Left ventricle myocardium inferior (tissue), 1 donor: ENCODE measurements at regions not wholly inside any gene's neighbourhood (a gene's known extent, or its start where the extent isn't known, plus 50 kb on each side); places are given as distances from the start of the nearest gene placed in this dataset.
"Not testable (repeated sequence)": the region's sequence is repeated elsewhere in the genome, so short reads cannot be mapped to it uniquely, and the experiment has no call there.

Experiments
- DNase-seq: peaks from one replicate; pipeline ENCODE4 v3.0.0-alpha.2; 2020
- H3K27ac ChIP-seq: fragments of 200-600 bp; replicated peaks from 2 replicates; pipeline ENCODE4 v1.8.0; 2021
- H3K27me3 ChIP-seq: fragments of 200-600 bp; 2 replicates; pipeline ENCODE4 v1.8.0; 2021; ENCODE audit warnings: low read depth
- H3K36me3 ChIP-seq: fragments of 200-600 bp; 2 replicates; pipeline ENCODE4 v1.8.0; 2021
- H3K4me1 ChIP-seq: fragments of 200-600 bp; 2 replicates; pipeline ENCODE4 v1.8.0; 2021
- H3K4me3 ChIP-seq: fragments of 200-600 bp; 2 replicates; pipeline ENCODE4 v1.8.0; 2021; ENCODE audit warnings: mild to moderate bottlenecking, moderate library complexity
- H3K9me3 ChIP-seq: fragments of 200-600 bp; replicated peaks from 2 replicates; pipeline ENCODE4 v1.8.0; 2021
- intact Hi-C: fragments of 100-400 bp; cut with micrococcal nuclease; formaldehyde crosslinking; loops from one replicate; pipeline ENCODE4 v1.11.0; 2022
- TF ChIP-seq, protein P1 (sequence below): fragments of 200-600 bp; IDR thresholded peaks from 2 replicates; pipeline ENCODE4 v1.8.0; 2021; ENCODE audit warnings: antibody characterized with exemption, mild to moderate bottlenecking, borderline replicate concordance
- donor health status: DM: no; HTN: yes; CAD: no; lungs with severe emphysema.

DNA sequence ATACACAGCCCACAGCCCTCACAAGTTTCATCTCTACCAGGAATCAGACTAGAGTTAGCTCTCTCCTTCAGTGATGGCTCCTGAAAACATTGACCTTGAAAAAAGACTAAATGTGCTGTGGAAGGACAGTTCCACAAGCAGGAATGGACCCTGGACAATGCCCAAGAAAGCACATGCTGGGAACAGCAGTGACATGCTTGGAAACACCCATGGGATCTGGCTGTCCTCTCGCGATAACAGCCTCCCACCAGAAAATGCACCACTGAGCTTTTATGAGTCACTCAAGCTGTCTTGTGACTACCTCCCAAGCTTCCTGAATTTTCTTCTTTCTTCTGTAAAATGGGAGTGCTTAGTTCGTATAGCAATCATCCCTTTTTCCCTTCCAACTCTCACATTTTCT, 269.2 kb downstream of the LRATD1 start:
- H3K9me3 ChIP-seq: no peaks in the 10 kb centered on the region
- H3K4me1 ChIP-seq: no peaks in the 10 kb centered on the region
- TF ChIP-seq, protein P1, sequence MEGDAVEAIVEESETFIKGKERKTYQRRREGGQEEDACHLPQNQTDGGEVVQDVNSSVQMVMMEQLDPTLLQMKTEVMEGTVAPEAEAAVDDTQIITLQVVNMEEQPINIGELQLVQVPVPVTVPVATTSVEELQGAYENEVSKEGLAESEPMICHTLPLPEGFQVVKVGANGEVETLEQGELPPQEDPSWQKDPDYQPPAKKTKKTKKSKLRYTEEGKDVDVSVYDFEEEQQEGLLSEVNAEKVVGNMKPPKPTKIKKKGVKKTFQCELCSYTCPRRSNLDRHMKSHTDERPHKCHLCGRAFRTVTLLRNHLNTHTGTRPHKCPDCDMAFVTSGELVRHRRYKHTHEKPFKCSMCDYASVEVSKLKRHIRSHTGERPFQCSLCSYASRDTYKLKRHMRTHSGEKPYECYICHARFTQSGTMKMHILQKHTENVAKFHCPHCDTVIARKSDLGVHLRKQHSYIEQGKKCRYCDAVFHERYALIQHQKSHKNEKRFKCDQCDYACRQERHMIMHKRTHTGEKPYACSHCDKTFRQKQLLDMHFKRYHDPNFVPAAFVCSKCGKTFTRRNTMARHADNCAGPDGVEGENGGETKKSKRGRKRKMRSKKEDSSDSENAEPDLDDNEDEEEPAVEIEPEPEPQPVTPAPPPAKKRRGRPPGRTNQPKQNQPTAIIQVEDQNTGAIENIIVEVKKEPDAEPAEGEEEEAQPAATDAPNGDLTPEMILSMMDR: no peak
- no peak for DNase-seq
- H3K36me3 ChIP-seq: no peaks in the 10 kb centered on the region
- intact Hi-C loops: no loop called here
- H3K27me3 ChIP-seq: no peaks in the 10 kb centered on the region
- H3K27ac ChIP-seq: no peak overlapping the region
- H3K4me3 ChIP-seq: no peak overlapping the region

DNA sequence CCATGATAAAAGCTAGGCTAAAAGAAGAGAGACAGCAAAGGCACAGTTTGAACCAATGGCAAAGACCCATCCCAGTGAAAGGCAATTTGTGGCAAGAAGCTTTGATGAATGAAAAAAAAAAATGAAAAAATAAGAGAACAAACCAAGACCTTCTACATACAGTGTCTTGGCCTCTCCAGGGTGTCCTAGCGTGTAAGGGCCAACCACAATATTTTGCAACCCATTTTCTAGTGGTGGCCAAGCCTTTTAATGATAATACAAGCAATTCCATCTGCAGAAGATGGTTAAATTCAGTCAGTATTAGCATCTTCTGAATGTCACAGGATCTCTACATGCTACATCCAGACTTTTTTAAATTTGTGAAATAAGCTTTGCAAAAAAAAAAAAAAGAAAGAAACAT, 270.4 kb downstream of the LRATD1 start:
- intact Hi-C loops: no loop called here
- no peak overlapping the region for H3K27ac ChIP-seq
- H3K36me3 ChIP-seq: no peaks in the 10 kb centered on the region
- no peak overlapping the region for H3K4me3 ChIP-seq
- TF ChIP-seq, protein P1: no peak
- H3K9me3 ChIP-seq: no peaks in the 10 kb centered on the region
- H3K27me3 ChIP-seq: no peaks in the 10 kb centered on the region
- DNase-seq: no peak
- no peaks in the 10 kb centered on the region for H3K4me1 ChIP-seq

DNA sequence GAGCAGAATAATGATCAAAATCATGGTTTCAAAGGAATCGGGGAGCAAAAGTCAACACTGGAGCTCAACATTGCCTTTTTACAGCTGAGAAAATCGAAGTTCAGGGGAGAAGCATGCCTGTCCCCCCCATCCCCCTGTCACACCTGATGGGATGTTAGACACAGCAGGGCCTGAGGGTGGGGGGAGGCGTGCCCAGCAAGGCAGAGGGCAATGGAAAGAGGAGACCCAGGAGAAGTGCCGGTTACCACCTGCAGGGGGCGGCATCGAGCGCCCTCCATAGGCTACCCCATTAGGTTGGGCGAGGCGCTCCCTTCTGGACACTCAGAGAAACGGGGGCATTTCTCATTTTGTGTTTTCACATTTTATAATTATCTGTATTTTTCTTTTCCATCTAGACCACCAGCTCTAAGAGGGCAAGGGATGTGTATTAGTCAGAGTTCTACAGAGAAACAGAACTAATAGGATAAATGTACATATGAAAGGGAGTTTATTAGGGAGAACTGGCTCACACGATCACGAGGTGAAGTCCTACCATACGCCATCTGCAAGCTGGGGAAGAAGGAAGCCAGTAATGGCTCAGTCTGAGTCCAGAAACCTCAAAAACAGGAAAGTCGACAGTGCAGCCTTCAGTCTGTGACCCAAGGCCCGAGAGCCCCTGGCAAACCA, 271.3 kb downstream of the LRATD1 start:
- no peaks in the 10 kb centered on the region for H3K9me3 ChIP-seq
- no peaks in the 10 kb centered on the region for H3K36me3 ChIP-seq
- H3K4me3 ChIP-seq: no peak overlapping the region
- H3K27me3 ChIP-seq: no peaks in the 10 kb centered on the region
- H3K4me1 ChIP-seq: no peaks in the 10 kb centered on the region
- no peak for DNase-seq
- intact Hi-C loops: no loop called here
- TF ChIP-seq, protein P1: peak; percentile 48
- no peak overlapping the region for H3K27ac ChIP-seq

DNA sequence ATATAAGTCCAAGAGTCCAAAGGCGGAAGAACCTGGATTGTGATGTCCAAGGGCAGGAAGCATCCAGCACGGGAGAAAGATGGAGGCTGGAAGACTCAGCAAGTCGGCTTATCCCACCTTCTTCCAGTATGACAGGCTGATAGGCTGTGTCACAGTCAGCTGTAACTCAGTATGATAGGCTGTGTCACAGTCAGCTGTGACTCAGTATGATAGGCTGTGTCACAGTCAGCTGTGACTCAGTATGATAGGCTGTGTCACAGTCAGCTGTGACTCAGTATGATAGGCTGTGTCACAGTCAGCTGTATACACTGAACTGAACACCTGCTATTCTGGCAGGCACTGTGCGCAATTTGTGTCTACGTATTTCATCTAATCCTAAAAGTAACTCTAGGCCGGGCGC, 271.9 kb downstream of the LRATD1 start:
- H3K4me1 ChIP-seq, intact Hi-C loops, H3K9me3 ChIP-seq, H3K27me3 ChIP-seq, H3K27ac ChIP-seq, DNase-seq, H3K36me3 ChIP-seq, H3K4me3 ChIP-seq: not testable (repeated sequence)

DNA sequence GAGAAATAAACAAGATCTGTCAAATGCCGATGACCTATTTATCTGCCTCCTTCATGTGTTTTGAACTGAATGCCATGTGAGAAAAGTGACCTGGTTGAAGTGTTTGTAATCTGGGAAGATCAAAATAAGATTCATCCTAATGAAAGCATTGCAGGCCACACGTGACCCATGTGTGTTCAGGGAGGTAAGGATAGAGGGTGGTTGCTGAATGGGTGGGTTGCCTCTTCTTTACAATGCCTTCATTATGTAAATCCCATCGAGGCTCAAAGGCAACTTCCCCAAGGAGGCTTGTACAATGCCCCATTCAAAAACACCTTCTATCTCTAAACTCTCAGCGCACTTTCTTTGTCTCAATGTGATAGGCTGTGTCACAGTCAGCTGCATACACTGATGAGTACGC, 273.1 kb downstream of the LRATD1 start:
- Histone ChIP-seq H3K27me3 (no peaks in the 10 kb centered on the region), H3K9me3 (no peaks in the 10 kb centered on the region), H3K4me3 (no peak overlapping the region), H3K36me3 (no peaks in the 10 kb centered on the region), H3K4me1 (no peaks in the 10 kb centered on the region), H3K27ac (no peak overlapping the region)
- intact Hi-C loops: no loop called here
- TF ChIP-seq, protein P1: no peak
- no peak for DNase-seq

DNA sequence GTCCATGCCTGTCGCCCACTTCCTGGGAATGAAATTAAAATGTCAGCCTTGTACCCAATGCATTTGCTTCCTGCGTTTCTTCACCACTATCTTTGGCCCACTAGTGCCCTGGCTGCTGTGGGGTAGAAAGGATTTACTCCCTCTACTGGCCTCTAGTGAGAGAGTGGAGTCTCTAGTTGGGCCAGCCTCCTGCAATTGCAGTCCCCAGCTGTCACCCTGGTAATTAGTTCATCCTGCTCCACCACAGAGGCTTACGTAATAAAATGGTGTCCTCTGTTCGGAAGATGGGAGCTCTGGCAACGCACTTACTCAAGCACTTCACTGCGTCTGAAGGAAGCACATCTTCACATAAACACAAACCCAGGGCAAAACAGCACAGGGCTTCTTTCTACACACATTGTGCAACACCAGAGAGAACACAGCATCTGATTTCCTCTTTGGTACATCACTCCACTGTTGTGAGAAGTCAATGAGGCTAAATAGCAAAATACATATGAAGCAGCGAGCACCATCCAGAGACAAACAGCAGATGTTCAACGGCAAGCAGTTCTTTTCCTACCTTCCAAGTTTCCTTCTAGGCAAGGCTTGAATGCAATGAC, 274.6 kb downstream of the LRATD1 start:
- Histone ChIP-seq H3K27me3 (no peaks in the 10 kb centered on the region), H3K9me3 (no peaks in the 10 kb centered on the region), H3K4me1 (no peaks in the 10 kb centered on the region), H3K36me3 (no peaks in the 10 kb centered on the region), H3K27ac (no peak overlapping the region), H3K4me3 (no peak overlapping the region)
- no peak for DNase-seq
- intact Hi-C loops: no loop called here
- TF ChIP-seq, protein P1: no peak
